GM18507 (cell line): ENCODE measurements at regions not wholly inside any gene's neighbourhood (a gene's known extent, or its start where the extent isn't known, plus 50 kb on each side); places are given as distances from the start of the nearest gene placed in this dataset.
A peak's percentile ranks its signal among the peaks of the same experiment; 100 is the strongest.

Source experiments
- DNase-seq: peaks from one replicate; pipeline ENCODE4 v3.0.0; 2011; ENCODE audit warnings: low read depth; ENCODE audit not compliant: insufficient read length; ENCODE audit errors: extremely low spot score
- FAIRE-seq: peaks from 2 replicates; lab custom pipeline; 2011; peaks lifted over from hg19 to GRCh38; lab: Jason Lieb, UNC

- DNase-seq (no peak), FAIRE-seq (no peak)
These were observed 65.8 kb upstream of the PWP1 start for GRCh38 chr12:107619831-107620230.

- no peak for DNase-seq
- FAIRE-seq = peak; percentile 45
These were observed 63.6 kb upstream of the PWP1 start for GRCh38 chr12:107622001-107622400.

GRCh38 chr12:107624493-107624892, 61.1 kb upstream of the PWP1 start:
- FAIRE-seq = no peak
- DNase-seq = no peak

DNA sequence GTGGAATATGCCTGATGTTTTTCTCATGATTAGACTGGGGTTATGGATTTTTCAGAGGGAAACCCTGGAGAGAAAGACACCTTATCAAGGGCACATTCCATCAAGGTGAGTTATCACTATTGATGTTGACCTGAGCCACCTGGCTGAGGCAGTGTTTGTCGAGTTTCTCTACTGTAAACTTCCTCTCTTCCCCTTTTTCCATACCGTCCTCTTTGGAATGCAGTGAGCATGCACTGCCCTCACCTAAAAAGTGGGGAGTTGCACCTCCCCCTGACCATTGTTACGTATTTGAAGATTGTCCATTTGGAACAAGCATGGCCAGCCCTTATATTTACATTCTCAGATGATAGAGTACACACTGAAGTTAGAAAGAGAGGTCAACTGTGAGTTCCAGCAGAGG, 53.9 kb upstream of the PWP1 start:
- DNase-seq = no peak

GRCh38 chr12:107632246-107632645, 53.4 kb upstream of the PWP1 start:
- FAIRE-seq = no peak

More for the DNA sequence above, 53.9 kb upstream of the PWP1 start:
- FAIRE-seq = no peak

DNA sequence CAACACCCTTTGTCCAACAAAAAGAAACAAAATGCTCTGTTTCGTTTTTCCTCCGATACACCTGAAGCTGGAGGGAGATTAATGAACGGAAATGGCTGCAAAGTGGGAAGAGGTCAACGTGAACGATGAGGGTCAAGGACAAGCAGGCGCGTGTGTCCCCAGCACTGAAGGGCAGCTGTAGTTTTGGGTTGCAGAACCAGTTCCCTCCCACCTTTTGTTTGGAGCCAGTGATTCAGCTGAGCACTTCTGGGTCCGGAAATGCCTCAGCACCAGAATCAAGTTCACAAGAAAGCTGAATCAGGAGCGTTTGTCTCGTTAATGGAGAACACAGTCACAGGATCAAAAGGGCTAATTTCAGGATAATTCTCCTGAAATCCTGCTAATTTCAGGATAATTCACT, 51.1 kb upstream of the PWP1 start:
- DNase-seq = no peak
- FAIRE-seq = no peak

More at GRCh38 chr12:107632246-107632645, 53.4 kb upstream of the PWP1 start:
- DNase-seq = no peak

- FAIRE-seq (no peak), DNase-seq (no peak)
These were observed 50.5 kb upstream of the PWP1 start for GRCh38 chr12:107635139-107635538.
